ENCODE measurements at regions not wholly inside any gene's neighbourhood (a gene's known extent, or its start where the extent isn't known, plus 50 kb on each side); places are given as distances from the start of the nearest gene placed in this dataset.

GRCh38 chr11:57881647-57882046 lies 120.0 kb downstream of the CTNND1 start:
- no peak for ATAC-seq (ENCODE audit: poor library complexity)
- Mint-ChIP-seq H3K4me1 (ENCODE audit: low read depth) (no peaks in the 10 kb centered on the region), H3K9me3 (no peaks in the 10 kb centered on the region), H3K36me3 (ENCODE audit: low read depth) (no peaks in the 10 kb centered on the region), H3K27ac (no peak overlapping the region), H3K4me3 (no peak overlapping the region), H3K27me3 (peaks cover 9% of the 10 kb centered on the region)
- H3K27me3 ChIP-seq (ENCODE audit: control insufficient read depth in 1 of 2, insufficient read depth in 2 of 2, low read length in 2 of 2), result peaks cover 0 to 2% of the 10 kb centered on the region in 2 experiments
- CTCF ChIA-PET, result no interaction called here
- no peaks in the 10 kb centered on the region for H3K4me1 ChIP-seq (ENCODE audit: insufficient read depth, low read length)
- intact Hi-C loops (cut with DNase I, micrococcal nuclease), result no loop called here
- DNase-seq, result peak in 1 of 14 experiments; percentile 1
- TF ChIP-seq CTCF (IDR thresholded peaks at IDR 0.05), result no peak
- no peaks in the 10 kb centered on the region for H3K9me3 ChIP-seq (ENCODE audit: control insufficient read depth in 1 of 2, insufficient read depth in 1 of 2, low read length in 2 of 2)
- no peaks in the 10 kb centered on the region for H3K36me3 ChIP-seq (ENCODE audit: insufficient read depth, low read length)
- POLR2A ChIA-PET, result no interaction called here
- H3K27ac ChIP-seq (ENCODE audit: low read depth in 1 of 2, low read length in 2 of 2), result no peak overlapping the region
- H3K4me3 ChIP-seq (ENCODE audit: low read length), result no peak overlapping the region

GRCh38 chr11:57883630-57884029 lies 122.0 kb downstream of the CTNND1 start:
- Histone ChIP-seq H3K36me3 (ENCODE audit: insufficient read depth, low read length) (no peaks in the 10 kb centered on the region), H3K27me3 (ENCODE audit: control insufficient read depth in 1 of 2, insufficient read depth in 2 of 2, low read length in 2 of 2) (peaks cover 0 to 2% of the 10 kb centered on the region in 2 experiments), H3K4me3 (ENCODE audit: low read length) (no peak overlapping the region), H3K27ac (ENCODE audit: low read depth in 1 of 2, low read length in 2 of 2) (no peak overlapping the region), H3K9me3 (ENCODE audit: control insufficient read depth in 1 of 2, insufficient read depth in 1 of 2, low read length in 2 of 2) (no peaks in the 10 kb centered on the region), H3K4me1 (ENCODE audit: insufficient read depth, low read length) (no peaks in the 10 kb centered on the region)
- ChIA-PET POLR2A (no interaction called here), CTCF (no interaction called here)
- peaks cover 5% of the 10 kb centered on the region for H3K27me3 Mint-ChIP-seq
- no peak overlapping the region for H3K4me3 Mint-ChIP-seq
- intact Hi-C loops (cut with DNase I, micrococcal nuclease), result no loop called here
- H3K36me3 Mint-ChIP-seq (ENCODE audit: low read depth), result no peaks in the 10 kb centered on the region
- no peaks in the 10 kb centered on the region for H3K9me3 Mint-ChIP-seq
- ATAC-seq (ENCODE audit: poor library complexity), result no peak
- H3K4me1 Mint-ChIP-seq (ENCODE audit: low read depth), result no peaks in the 10 kb centered on the region
- no peak overlapping the region for H3K27ac Mint-ChIP-seq
- TF ChIP-seq CTCF (IDR thresholded peaks at IDR 0.05), result no peak
- DNase-seq, result no peak

GRCh38 chr11:57885298-57886050 lies 123.9 kb downstream of the CTNND1 start:
- intact Hi-C loops (cut with DNase I, micrococcal nuclease), result no loop called here
- Mint-ChIP-seq H3K9me3 (no peaks in the 10 kb centered on the region), H3K4me3 (no peak overlapping the region), H3K27ac (no peak overlapping the region), H3K36me3 (ENCODE audit: low read depth) (no peaks in the 10 kb centered on the region), H3K4me1 (ENCODE audit: low read depth) (no peaks in the 10 kb centered on the region), H3K27me3 (peaks cover 5% of the 10 kb centered on the region)
- DNase-seq (no peak), ATAC-seq (ENCODE audit: poor library complexity) (no peak)
- no peaks in the 10 kb centered on the region for H3K4me1 ChIP-seq (ENCODE audit: insufficient read depth, low read length)
- H3K27me3 ChIP-seq (ENCODE audit: control insufficient read depth in 1 of 2, insufficient read depth in 2 of 2, low read length in 2 of 2), result peaks cover 0 to 4% of the 10 kb centered on the region in 2 experiments
- H3K36me3 ChIP-seq (ENCODE audit: insufficient read depth, low read length), result no peaks in the 10 kb centered on the region
- H3K4me3 ChIP-seq (ENCODE audit: low read length), result no peak overlapping the region
- TF ChIP-seq CTCF (IDR thresholded peaks at IDR 0.05), result no peak
- H3K27ac ChIP-seq (ENCODE audit: low read depth in 1 of 2, low read length in 2 of 2), result no peak overlapping the region
- H3K9me3 ChIP-seq (ENCODE audit: control insufficient read depth in 1 of 2, insufficient read depth in 1 of 2, low read length in 2 of 2), result no peaks in the 10 kb centered on the region
- POLR2A ChIA-PET, result no interaction called here
- CTCF ChIA-PET, result no interaction called here

All from CD4-positive, alpha-beta T cell (primary cell).